Trophoblast cell (in vitro differentiated cells and primary cell): ENCODE measurements at regions not wholly inside any gene's neighbourhood (a gene's known extent, or its start where the extent isn't known, plus 50 kb on each side); places are given as distances from the start of the nearest gene placed in this dataset.

Source experiments
- DNase-seq, 2 donors: peaks; one replicate each; pipeline ENCODE4 v3.0.0-alpha.2; 2016
- H2AFZ ChIP-seq: 2 replicates; pipeline ENCODE4 v1.6.1; 2013; ENCODE audit warnings: low read length, moderate library complexity, mild to moderate bottlenecking; ENCODE audit not compliant: insufficient read depth, poor library complexity
- H2AK5ac ChIP-seq: 2 replicates; pipeline ENCODE4 v1.6.1; 2013; ENCODE audit warnings: mild to moderate bottlenecking, low read length
- H2BK120ac ChIP-seq: 2 replicates; pipeline ENCODE4 v1.6.1; 2013; ENCODE audit warnings: low read length, mild to moderate bottlenecking, moderate library complexity; ENCODE audit not compliant: insufficient read depth, poor library complexity
- H2BK12ac ChIP-seq: 2 replicates; pipeline ENCODE4 v1.6.1; 2013; ENCODE audit warnings: mild to moderate bottlenecking, low read length, moderate library complexity
- H2BK5ac ChIP-seq: 2 replicates; pipeline ENCODE4 v1.6.1; 2013; ENCODE audit warnings: low read length, low read depth, moderate library complexity, mild to moderate bottlenecking; ENCODE audit not compliant: poor library complexity
- H3K14ac ChIP-seq: 2 replicates; pipeline ENCODE4 v1.6.1; 2013; ENCODE audit warnings: mild to moderate bottlenecking, low read length
- H3K18ac ChIP-seq: 2 replicates; pipeline ENCODE4 v1.6.1; 2013; ENCODE audit warnings: mild to moderate bottlenecking, low read length
- H3K23ac ChIP-seq: 2 replicates; pipeline ENCODE4 v1.6.1; 2013; ENCODE audit warnings: low read length
- H3K27ac ChIP-seq: 2 replicates; pipeline ENCODE4 v1.5.1; 2013; ENCODE audit warnings: low read depth, mild to moderate bottlenecking, inconsistent platforms, low read length, moderate library complexity
- H3K27me3 ChIP-seq: 2 replicates; pipeline ENCODE4 v1.6.1; 2013; ENCODE audit warnings: inconsistent platforms, mild to moderate bottlenecking, low read length, moderate library complexity; ENCODE audit not compliant: insufficient read depth
- H3K36me3 ChIP-seq, 2 experiments: 1 replicate in 1 of 2; 2 replicates in 1 of 2; pipeline ENCODE4 v1.6.1; 2013; ENCODE audit warnings: low read length in 2 of 2, mild to moderate bottlenecking in 2 of 2, moderate library complexity in 1 of 2; ENCODE audit not compliant: insufficient read depth in 2 of 2, control insufficient read depth in 1 of 2
- H3K4ac ChIP-seq: 2 replicates; pipeline ENCODE4 v1.6.1; 2013; ENCODE audit warnings: low read depth, mild to moderate bottlenecking, low read length, moderate library complexity
- H3K4me1 ChIP-seq, 2 experiments: 1 replicate in 1 of 2; 2 replicates in 1 of 2; pipeline ENCODE4 v1.6.1; 2013; ENCODE audit warnings: low read length in 2 of 2, mild to moderate bottlenecking in 2 of 2, moderate library complexity in 1 of 2; ENCODE audit not compliant: insufficient read depth in 2 of 2, control insufficient read depth in 1 of 2
- H3K4me2 ChIP-seq: 2 replicates; pipeline ENCODE4 v1.6.1; 2013; ENCODE audit warnings: inconsistent platforms, mild to moderate bottlenecking, low read length, moderate library complexity
- H3K4me3 ChIP-seq: 2 replicates; pipeline ENCODE4 v1.5.1; 2013; ENCODE audit warnings: mild to moderate bottlenecking, low read depth, low read length, inconsistent platforms
- H3K79me1 ChIP-seq: one replicate; pipeline ENCODE4 v1.6.1; 2013; ENCODE audit warnings: low read length
- H3K79me2 ChIP-seq: 2 replicates; pipeline ENCODE4 v1.6.1; 2013; ENCODE audit warnings: low read length, mild to moderate bottlenecking; ENCODE audit not compliant: control insufficient read depth, insufficient read depth, poor library complexity
- H3K9ac ChIP-seq: 2 replicates; pipeline ENCODE4 v1.6.1; 2013; ENCODE audit warnings: mild to moderate bottlenecking, low read length
- H3K9me3 ChIP-seq: 2 replicates; pipeline ENCODE4 v1.6.1; 2013; ENCODE audit warnings: low read depth, mild to moderate bottlenecking, control low read depth, inconsistent platforms, low read length; ENCODE audit not compliant: insufficient read depth
- H4K12ac ChIP-seq: 2 replicates; pipeline ENCODE4 v1.6.1; 2013; ENCODE audit warnings: low read depth, mild to moderate bottlenecking, low read length, moderate library complexity
- H4K8ac ChIP-seq: 2 replicates; pipeline ENCODE4 v1.6.1; 2013; ENCODE audit warnings: low read depth, mild to moderate bottlenecking, low read length, moderate library complexity
- H4K91ac ChIP-seq: one replicate; pipeline ENCODE4 v1.6.1; 2013; ENCODE audit warnings: low read depth, mild to moderate bottlenecking, low read length, moderate library complexity
- WGBS: extraction: QIAGEN DNeasy Blood & Tissue Kit; methylation state at CpG from one replicate; pipeline ENCODE4 v1.1.7; 2013; ENCODE audit warnings: missing lambda C conversion rate; ENCODE audit not compliant: insufficient read length, insufficient coverage; ENCODE audit errors: extremely low coverage; 5-methylcytosine and 5-hydroxymethylcytosine counted together

GRCh38 chr17:10920558-10921108 is 82.7 kb upstream of the PIRT start:
- Histone ChIP-seq H3K9me3 (no peaks in the 10 kb centered on the region), H4K91ac (no peak overlapping the region), H3K79me1 (no peaks in the 10 kb centered on the region), H4K12ac (no peak overlapping the region), H3K4ac (no peak overlapping the region), H2AK5ac (no peak overlapping the region), H3K23ac (no peak overlapping the region), H3K4me2 (no peak overlapping the region), H3K27me3 (no peaks in the 10 kb centered on the region), H2AFZ (no peak overlapping the region), H3K18ac (no peak overlapping the region), H3K27ac (no peak overlapping the region), H3K4me1 (peaks cover 0 to 2% of the 10 kb centered on the region in 2 experiments), H3K36me3 (no peaks in the 10 kb centered on the region), H3K79me2 (no peaks in the 10 kb centered on the region), H2BK12ac (no peak overlapping the region), H3K9ac (no peak overlapping the region), H3K4me3 (no peak overlapping the region), H2BK120ac (no peak overlapping the region), H4K8ac (no peak overlapping the region), H2BK5ac (no peak overlapping the region), H3K14ac (no peak overlapping the region)
- no peak for DNase-seq
- no CpG with 5 or more reads among the region's 5 CpGs for WGBS

- H4K91ac ChIP-seq = no peak overlapping the region
- H4K8ac ChIP-seq = no peak overlapping the region
- H3K14ac ChIP-seq = no peak overlapping the region
- no peak overlapping the region for H3K18ac ChIP-seq
- no peak overlapping the region for H3K4me2 ChIP-seq
- H3K9ac ChIP-seq = no peak overlapping the region
- no peak overlapping the region for H2BK120ac ChIP-seq
- peak; percentile 41 to 66 for DNase-seq
- no peak overlapping the region for H2AK5ac ChIP-seq
- H3K9me3 ChIP-seq = peaks cover 4% of the 10 kb centered on the region
- no peak overlapping the region for H2BK5ac ChIP-seq
- H3K36me3 ChIP-seq = no peaks in the 10 kb centered on the region
- H3K79me1 ChIP-seq = no peaks in the 10 kb centered on the region
- H4K12ac ChIP-seq = no peak overlapping the region
- H2BK12ac ChIP-seq = no peak overlapping the region
- H3K27ac ChIP-seq = no peak overlapping the region
- WGBS = no CpG with 5 or more reads among the region's 7 CpGs
- no peaks in the 10 kb centered on the region for H3K4me1 ChIP-seq
- H3K27me3 ChIP-seq = no peaks in the 10 kb centered on the region
- no peak overlapping the region for H3K4me3 ChIP-seq
- H2AFZ ChIP-seq = no peak overlapping the region
- H3K23ac ChIP-seq = no peak overlapping the region
- H3K79me2 ChIP-seq = no peaks in the 10 kb centered on the region
- H3K4ac ChIP-seq = no peak overlapping the region
Measured at GRCh38 chr17:10907370-10907769, 69.5 kb upstream of the PIRT start.

DNA sequence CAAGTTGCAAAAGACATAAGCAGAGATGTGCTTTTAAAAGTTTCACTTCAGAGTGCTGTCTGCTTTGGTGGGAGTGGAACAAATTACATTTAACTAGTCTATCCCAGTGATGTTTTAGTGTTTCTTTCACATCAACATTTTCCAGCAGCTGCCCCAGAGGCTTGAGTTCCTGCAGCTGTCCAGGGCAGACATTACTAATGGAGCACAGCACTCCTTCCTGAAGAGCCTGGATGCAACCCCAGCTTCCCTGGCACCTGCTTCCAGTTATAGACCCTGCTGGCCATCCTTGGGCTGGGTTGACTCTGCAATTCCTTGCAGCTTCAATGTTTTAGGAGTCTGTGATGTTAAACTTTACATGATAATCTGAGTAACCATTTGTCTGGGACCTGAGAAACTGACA is 61.4 kb upstream of the PIRT start:
- no peak overlapping the region for H3K4ac ChIP-seq
- H4K91ac ChIP-seq = no peak overlapping the region
- H3K18ac ChIP-seq = no peak overlapping the region
- no peak overlapping the region for H3K27ac ChIP-seq
- H3K4me3 ChIP-seq = no peak overlapping the region
- no peak overlapping the region for H3K14ac ChIP-seq
- no peak overlapping the region for H2AK5ac ChIP-seq
- no peak overlapping the region for H2BK12ac ChIP-seq
- no peaks in the 10 kb centered on the region for H3K36me3 ChIP-seq
- H2AFZ ChIP-seq = no peak overlapping the region
- H3K79me2 ChIP-seq = no peaks in the 10 kb centered on the region
- H3K23ac ChIP-seq = no peak overlapping the region
- no peak overlapping the region for H3K9ac ChIP-seq
- no peak overlapping the region for H4K8ac ChIP-seq
- no peaks in the 10 kb centered on the region for H3K9me3 ChIP-seq
- H3K27me3 ChIP-seq = no peaks in the 10 kb centered on the region
- no peak overlapping the region for H4K12ac ChIP-seq
- H3K4me2 ChIP-seq = no peak overlapping the region
- H3K79me1 ChIP-seq = no peaks in the 10 kb centered on the region
- no peaks in the 10 kb centered on the region for H3K4me1 ChIP-seq
- H2BK120ac ChIP-seq = no peak overlapping the region
- no peak for DNase-seq
- H2BK5ac ChIP-seq = no peak overlapping the region

DNA sequence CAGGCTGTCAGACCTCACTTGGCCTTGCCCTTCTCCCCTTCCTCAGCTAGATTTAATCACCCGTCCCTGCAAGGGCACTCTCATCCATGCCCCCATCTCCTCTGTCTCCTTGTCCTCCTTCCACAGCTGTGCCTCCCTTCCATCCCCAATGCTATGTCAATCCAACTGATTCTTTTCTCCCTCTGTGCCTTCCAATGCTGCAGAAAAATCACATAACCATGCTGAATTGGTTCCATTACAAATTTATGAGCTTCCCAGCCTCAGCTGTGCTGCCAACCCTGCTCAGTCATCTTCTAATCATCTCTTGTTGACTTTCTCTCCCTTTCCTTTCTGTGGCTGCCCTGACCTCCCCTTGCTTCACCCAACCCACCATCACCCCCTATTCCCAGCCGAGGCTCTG is 56.3 kb upstream of the PIRT start:
- no peaks in the 10 kb centered on the region for H3K4me1 ChIP-seq
- no peaks in the 10 kb centered on the region for H3K79me1 ChIP-seq
- H4K12ac ChIP-seq = no peak overlapping the region
- no peak overlapping the region for H3K18ac ChIP-seq
- no peak for DNase-seq
- no peak overlapping the region for H2AFZ ChIP-seq
- peak overlapping the region; percentile 37 for H3K23ac ChIP-seq
- H3K27ac ChIP-seq = no peak overlapping the region
- H4K8ac ChIP-seq = no peak overlapping the region
- no peaks in the 10 kb centered on the region for H3K9me3 ChIP-seq
- peak overlapping the region; percentile 41 for H3K9ac ChIP-seq
- no peak overlapping the region for H2BK120ac ChIP-seq
- no peak overlapping the region for H3K4me3 ChIP-seq
- H2BK12ac ChIP-seq = no peak overlapping the region
- H4K91ac ChIP-seq = no peak overlapping the region
- no peak overlapping the region for H2BK5ac ChIP-seq
- no peak overlapping the region for H2AK5ac ChIP-seq
- WGBS = no CpG with 5 or more reads among the region's 2 CpGs
- no peaks in the 10 kb centered on the region for H3K79me2 ChIP-seq
- H3K27me3 ChIP-seq = no peaks in the 10 kb centered on the region
- H3K4ac ChIP-seq = no peak overlapping the region
- H3K4me2 ChIP-seq = no peak overlapping the region
- no peak overlapping the region for H3K14ac ChIP-seq
- H3K36me3 ChIP-seq = no peaks in the 10 kb centered on the region
